ENCODE measurements at regions not wholly inside any gene's neighbourhood (a gene's known extent, or its start where the extent isn't known, plus 50 kb on each side); places are given as distances from the start of the nearest gene placed in this dataset.

DNA sequence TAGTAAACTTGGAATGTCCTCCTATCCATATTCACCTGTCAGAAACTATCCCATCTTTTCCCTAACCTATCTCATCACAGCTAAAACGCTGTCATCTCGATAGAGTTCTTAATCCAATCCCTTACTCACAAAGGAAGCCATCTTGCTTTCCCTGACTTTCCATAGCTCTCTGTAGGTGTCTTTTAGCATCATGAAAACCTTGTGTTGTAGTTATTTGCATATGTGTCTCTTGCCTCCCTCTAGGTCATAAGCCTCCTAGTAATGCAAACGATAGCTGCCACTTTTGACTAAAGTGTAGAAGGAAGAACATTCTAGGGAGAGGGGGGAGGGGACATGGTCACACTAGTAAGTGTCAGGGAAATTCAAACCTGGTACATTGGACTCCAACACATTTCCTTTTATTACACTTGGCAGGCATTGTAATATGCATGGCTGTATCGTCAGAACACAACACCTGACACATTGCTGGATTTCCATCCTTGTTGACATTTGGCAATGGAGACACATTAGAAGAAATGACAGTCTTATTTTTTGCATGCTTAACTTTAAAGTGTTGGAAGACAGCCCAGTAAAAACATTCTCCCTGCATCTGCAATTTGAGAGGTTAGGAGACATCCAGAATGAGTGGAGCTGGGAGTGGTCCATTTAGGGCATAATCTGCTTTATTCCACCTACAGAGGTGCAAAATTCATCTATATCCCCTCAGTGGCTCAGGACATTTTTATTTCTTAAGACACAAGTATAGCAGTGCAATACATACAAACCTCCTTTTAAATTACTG lies 283.4 kb downstream of the HAO1 start:
- CTCF ChIA-PET, result interaction anchor here (0.6 kb wide), 1 partner anchor 1195 kb away, joined by 3 read pairs; no protein-coding TSS in a partner anchor
- H3K4me1 Mint-ChIP-seq, result no peaks in the 10 kb centered on the region
- POLR2A ChIA-PET, result no interaction called here

DNA sequence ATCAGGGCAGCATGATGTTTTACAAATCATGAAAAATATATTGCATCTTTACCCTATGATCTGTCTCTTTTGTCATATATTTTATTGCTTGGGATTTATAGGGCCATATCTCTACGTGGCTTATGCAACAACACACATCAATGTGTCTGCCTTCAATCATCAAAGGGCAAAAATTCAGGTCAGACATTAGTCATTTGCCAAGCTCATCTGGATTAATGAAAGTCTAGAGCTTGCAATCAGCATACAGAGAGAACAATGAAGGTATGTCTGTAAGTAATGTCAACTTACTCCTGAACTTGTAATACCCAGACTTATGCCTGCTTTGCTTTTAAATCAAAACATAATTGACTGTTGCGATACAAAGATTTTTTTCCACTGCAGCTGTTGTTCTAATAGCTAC lies 282.7 kb downstream of the HAO1 start:
- ChIA-PET CTCF (no interaction called here), POLR2A (no interaction called here)
- Mint-ChIP-seq H3K27me3 (no peaks in the 10 kb centered on the region), H3K4me3 (no peak overlapping the region), H3K4me1 (no peaks in the 10 kb centered on the region), H3K9me3 (no peaks in the 10 kb centered on the region), H3K27ac (no peak overlapping the region), H3K36me3 (ENCODE audit: low read depth) (no peaks in the 10 kb centered on the region)
- DNase-seq, result no peak

More for the DNA sequence above, 283.4 kb downstream of the HAO1 start:
- DNase-seq, result no peak
- Mint-ChIP-seq H3K27me3 (no peaks in the 10 kb centered on the region), H3K9me3 (no peaks in the 10 kb centered on the region), H3K4me3 (no peak overlapping the region), H3K36me3 (ENCODE audit: low read depth) (no peaks in the 10 kb centered on the region), H3K27ac (no peak overlapping the region)

DNA sequence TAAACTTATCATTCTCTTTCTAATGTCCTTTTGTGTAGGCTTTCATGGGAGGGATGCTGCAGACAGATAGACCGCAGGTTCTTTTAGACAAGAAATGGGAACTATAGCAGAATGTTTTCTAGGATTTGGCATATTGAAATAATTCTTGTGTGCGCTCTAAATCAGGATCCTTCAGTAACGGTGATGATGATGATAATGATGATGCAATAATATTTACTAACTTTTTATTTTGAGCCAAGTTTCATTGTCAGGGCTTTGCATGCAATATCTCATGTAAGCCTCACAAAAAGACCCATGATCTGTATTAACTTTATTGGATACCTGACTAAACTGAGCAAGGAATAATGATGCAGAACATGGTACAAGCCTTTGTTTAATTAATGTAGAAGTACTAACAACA lies 280.1 kb downstream of the HAO1 start:
- no peak for DNase-seq
- no peaks in the 10 kb centered on the region for H3K4me1 Mint-ChIP-seq
- H3K27ac Mint-ChIP-seq, result no peak overlapping the region
- H3K4me3 Mint-ChIP-seq, result no peak overlapping the region
- H3K9me3 Mint-ChIP-seq, result peaks cover 6% of the 10 kb centered on the region
- ChIA-PET POLR2A (no interaction called here), CTCF (no interaction called here)
- H3K36me3 Mint-ChIP-seq (ENCODE audit: low read depth), result no peaks in the 10 kb centered on the region
- no peaks in the 10 kb centered on the region for H3K27me3 Mint-ChIP-seq

- POLR2A ChIA-PET, result no interaction called here
- CTCF ChIA-PET, result no interaction called here
- Mint-ChIP-seq H3K36me3 (ENCODE audit: low read depth) (no peaks in the 10 kb centered on the region), H3K4me1 (no peaks in the 10 kb centered on the region), H3K9me3 (peaks cover 12% of the 10 kb centered on the region), H3K27me3 (no peaks in the 10 kb centered on the region), H3K27ac (no peak overlapping the region), H3K4me3 (no peak overlapping the region)
- DNase-seq, result no peak
Observed at GRCh38 chr20:7665376-7665775, 274.9 kb downstream of the HAO1 start.

DNA sequence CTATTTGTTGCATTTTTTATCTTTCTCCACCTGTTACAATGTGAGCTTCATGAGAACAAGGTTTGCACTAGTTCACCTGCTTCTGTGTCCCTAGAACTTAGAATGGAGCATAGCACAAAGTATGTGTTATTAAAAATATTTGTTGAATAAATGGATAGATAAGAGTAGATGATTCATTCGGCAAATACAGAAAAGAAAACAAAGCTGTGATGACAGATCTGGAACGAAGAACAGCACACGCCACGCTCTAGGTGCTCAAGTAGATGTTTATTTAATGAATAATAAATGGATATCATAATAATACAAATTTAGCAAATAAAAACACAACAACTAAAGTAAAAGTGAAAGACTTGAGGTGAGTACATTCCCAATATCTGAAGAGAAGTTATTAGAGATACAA lies 273.1 kb downstream of the HAO1 start:
- no peaks in the 10 kb centered on the region for H3K36me3 Mint-ChIP-seq (ENCODE audit: low read depth)
- CTCF ChIA-PET, result no interaction called here
- DNase-seq, result no peak
- no peak overlapping the region for H3K27ac Mint-ChIP-seq
- H3K9me3 Mint-ChIP-seq, result peaks cover 12% of the 10 kb centered on the region
- POLR2A ChIA-PET, result no interaction called here
- no peaks in the 10 kb centered on the region for H3K27me3 Mint-ChIP-seq
- no peak overlapping the region for H3K4me3 Mint-ChIP-seq
- no peaks in the 10 kb centered on the region for H3K4me1 Mint-ChIP-seq

DNA sequence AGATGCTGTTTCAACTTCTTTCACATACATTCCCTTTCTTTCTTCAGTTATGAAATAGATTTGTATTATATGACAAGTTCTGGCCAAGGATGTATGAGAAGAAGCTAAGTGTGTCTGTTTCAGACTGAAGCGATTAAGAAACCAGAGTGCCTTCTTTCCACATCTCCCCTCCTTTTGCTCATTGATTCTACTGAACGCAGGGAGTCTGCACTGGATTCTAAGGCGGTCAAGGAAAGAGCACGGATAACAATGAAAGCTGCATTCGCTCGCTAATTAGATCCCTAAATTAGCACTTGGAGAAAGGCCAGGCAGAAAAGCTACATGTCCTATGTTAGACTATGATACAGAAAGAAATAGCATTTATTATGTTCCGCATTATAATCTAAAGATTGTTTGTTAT lies 267.7 kb downstream of the HAO1 start:
- no peaks in the 10 kb centered on the region for H3K4me1 Mint-ChIP-seq
- H3K27ac Mint-ChIP-seq, result no peak overlapping the region
- no peak for DNase-seq
- no peaks in the 10 kb centered on the region for H3K36me3 Mint-ChIP-seq (ENCODE audit: low read depth)
- ChIA-PET CTCF (no interaction called here), POLR2A (no interaction called here)
- no peaks in the 10 kb centered on the region for H3K27me3 Mint-ChIP-seq
- H3K9me3 Mint-ChIP-seq, result no peaks in the 10 kb centered on the region
- H3K4me3 Mint-ChIP-seq, result no peak overlapping the region

DNA sequence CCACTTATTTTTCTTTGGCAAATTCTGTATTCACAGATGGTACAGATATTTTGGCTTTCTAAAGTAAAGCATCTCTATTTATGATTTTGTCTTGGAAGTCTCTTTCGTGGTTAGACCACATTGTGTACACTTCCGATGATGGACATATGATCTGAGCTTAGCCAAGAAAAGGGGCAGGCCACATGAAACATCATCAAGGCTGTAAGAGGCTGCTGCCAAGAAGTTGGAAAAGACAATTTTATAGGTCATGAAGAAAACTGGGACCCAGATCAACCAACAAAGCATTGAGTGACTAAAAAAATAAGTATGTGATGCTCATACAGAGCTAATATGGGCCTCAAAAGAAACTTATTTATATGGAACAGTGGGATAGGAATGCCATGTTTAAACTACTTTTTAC lies 266.4 kb downstream of the HAO1 start:
- H3K27ac Mint-ChIP-seq, result no peak overlapping the region
- CTCF ChIA-PET, result no interaction called here
- POLR2A ChIA-PET, result no interaction called here
- H3K27me3 Mint-ChIP-seq, result no peaks in the 10 kb centered on the region
- H3K9me3 Mint-ChIP-seq, result no peaks in the 10 kb centered on the region
- H3K4me3 Mint-ChIP-seq, result no peak overlapping the region
- no peak for DNase-seq
- H3K36me3 Mint-ChIP-seq (ENCODE audit: low read depth), result no peaks in the 10 kb centered on the region
- no peaks in the 10 kb centered on the region for H3K4me1 Mint-ChIP-seq

- CTCF ChIA-PET, result interaction anchor here (0.5 kb wide), 1 partner anchor 38 kb away, joined by 3 read pairs; no protein-coding TSS in a partner anchor
- no peaks in the 10 kb centered on the region for H3K4me1 Mint-ChIP-seq
- H3K36me3 Mint-ChIP-seq (ENCODE audit: low read depth), result no peaks in the 10 kb centered on the region
- no peaks in the 10 kb centered on the region for H3K9me3 Mint-ChIP-seq
- H3K4me3 Mint-ChIP-seq, result no peak overlapping the region
- POLR2A ChIA-PET, result no interaction called here
- H3K27ac Mint-ChIP-seq, result no peak overlapping the region
- DNase-seq, result no peak
- no peaks in the 10 kb centered on the region for H3K27me3 Mint-ChIP-seq
Observed at GRCh38 chr20:7682916-7683315, 257.3 kb downstream of the HAO1 start.

- Mint-ChIP-seq H3K27ac (no peak overlapping the region), H3K9me3 (peaks cover 6% of the 10 kb centered on the region), H3K27me3 (no peaks in the 10 kb centered on the region), H3K36me3 (ENCODE audit: low read depth) (no peaks in the 10 kb centered on the region), H3K4me3 (no peak overlapping the region), H3K4me1 (no peaks in the 10 kb centered on the region)
- no peak for DNase-seq
- ChIA-PET CTCF (no interaction called here), POLR2A (no interaction called here)
Observed at GRCh38 chr20:7687065-7687464, 253.2 kb downstream of the HAO1 start.

- POLR2A ChIA-PET, result no interaction called here
- Mint-ChIP-seq H3K4me3 (no peak overlapping the region), H3K36me3 (ENCODE audit: low read depth) (no peaks in the 10 kb centered on the region), H3K9me3 (peaks cover 6% of the 10 kb centered on the region), H3K4me1 (no peaks in the 10 kb centered on the region), H3K27ac (no peak overlapping the region), H3K27me3 (no peaks in the 10 kb centered on the region)
- CTCF ChIA-PET, result no interaction called here
- no peak for DNase-seq
Observed at GRCh38 chr20:7689151-7689550, 251.1 kb downstream of the HAO1 start.

DNA sequence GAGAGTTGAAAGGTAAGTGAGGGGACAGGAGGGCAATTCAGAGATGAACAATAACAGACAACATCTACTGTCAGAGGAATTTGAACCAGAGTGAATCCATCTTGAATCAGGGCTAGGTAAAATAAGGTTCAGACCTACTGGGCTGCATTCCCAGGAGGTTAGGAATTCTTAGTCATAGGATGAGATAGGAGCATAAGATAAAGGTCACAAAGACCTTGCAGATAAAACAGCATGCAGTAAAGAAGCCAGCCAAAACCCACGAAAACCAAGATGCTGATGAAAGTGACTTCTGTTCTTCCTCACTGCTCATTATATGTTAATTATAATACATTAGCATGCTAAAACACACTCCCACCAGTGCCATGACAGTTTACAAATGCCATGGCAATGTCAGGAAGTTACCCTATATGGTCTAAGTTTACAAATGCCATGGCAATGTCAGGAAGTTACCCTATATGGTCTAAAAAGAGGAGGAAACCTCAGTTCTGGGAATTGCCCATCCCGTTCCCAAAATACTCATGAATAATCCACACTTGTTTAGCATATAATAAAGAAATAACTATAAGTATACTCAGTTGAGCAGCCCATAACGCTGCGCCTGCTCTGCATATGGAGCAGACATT lies 248.5 kb downstream of the HAO1 start:
- H3K36me3 Mint-ChIP-seq (ENCODE audit: low read depth), result no peaks in the 10 kb centered on the region
- H3K27me3 Mint-ChIP-seq, result no peaks in the 10 kb centered on the region
- no peak for DNase-seq
- H3K4me1 Mint-ChIP-seq, result no peaks in the 10 kb centered on the region
- H3K27ac Mint-ChIP-seq, result no peak overlapping the region
- H3K9me3 Mint-ChIP-seq, result peaks cover 6% of the 10 kb centered on the region
- ChIA-PET CTCF (no interaction called here), POLR2A (no interaction called here)
- H3K4me3 Mint-ChIP-seq, result no peak overlapping the region

- no peak overlapping the region for H3K27ac Mint-ChIP-seq
- POLR2A ChIA-PET, result no interaction called here
- H3K27me3 Mint-ChIP-seq, result no peaks in the 10 kb centered on the region
- CTCF ChIA-PET, result no interaction called here
- no peak for DNase-seq
- H3K4me3 Mint-ChIP-seq, result no peak overlapping the region
- H3K9me3 Mint-ChIP-seq, result peaks cover 8% of the 10 kb centered on the region
- H3K4me1 Mint-ChIP-seq, result no peaks in the 10 kb centered on the region
- no peaks in the 10 kb centered on the region for H3K36me3 Mint-ChIP-seq (ENCODE audit: low read depth)
Observed at GRCh38 chr20:7692478-7692877, 247.8 kb downstream of the HAO1 start.

- DNase-seq, result no peak
- H3K27me3 Mint-ChIP-seq, result no peaks in the 10 kb centered on the region
- no peak overlapping the region for H3K4me3 Mint-ChIP-seq
- no peaks in the 10 kb centered on the region for H3K36me3 Mint-ChIP-seq (ENCODE audit: low read depth)
- H3K9me3 Mint-ChIP-seq, result peaks cover 5% of the 10 kb centered on the region
- no peak overlapping the region for H3K27ac Mint-ChIP-seq
- no peaks in the 10 kb centered on the region for H3K4me1 Mint-ChIP-seq
- CTCF ChIA-PET, result no interaction called here
- POLR2A ChIA-PET, result no interaction called here
Observed at GRCh38 chr20:7693761-7694160, 246.5 kb downstream of the HAO1 start.

DNA sequence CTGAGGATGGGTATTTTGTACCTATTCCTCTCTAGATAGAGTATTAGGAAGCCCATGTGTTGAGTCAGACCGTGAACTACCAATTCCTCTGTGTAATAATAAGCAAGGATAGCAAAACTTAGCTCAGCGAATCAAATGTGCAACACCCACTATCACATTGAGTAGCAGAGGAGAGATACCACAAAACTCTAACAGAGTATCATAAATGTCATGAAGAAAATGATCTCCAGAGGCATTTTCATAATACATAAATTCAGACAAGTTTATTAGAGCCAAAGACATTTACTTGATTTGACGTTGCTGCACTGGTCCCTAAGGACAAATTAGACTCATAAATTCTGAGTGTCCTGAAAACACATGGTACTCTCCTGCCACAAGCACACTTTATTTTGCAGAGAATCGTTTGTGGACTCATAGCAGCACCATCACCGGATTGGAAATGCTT lies 245.2 kb downstream of the HAO1 start:
- no peaks in the 10 kb centered on the region for H3K4me1 Mint-ChIP-seq
- no peak overlapping the region for H3K4me3 Mint-ChIP-seq
- no peaks in the 10 kb centered on the region for H3K27me3 Mint-ChIP-seq
- no peak overlapping the region for H3K27ac Mint-ChIP-seq
- no peak for DNase-seq
- ChIA-PET CTCF (no interaction called here), POLR2A (no interaction called here)
- no peaks in the 10 kb centered on the region for H3K36me3 Mint-ChIP-seq (ENCODE audit: low read depth)
- peaks cover 5% of the 10 kb centered on the region for H3K9me3 Mint-ChIP-seq

Measured in activated CD4-positive, alpha-beta memory T cell treated with anti-CD3 and anti-CD28 coated beads, Interleukin-2, amount 10 ng/mL, durations not matched to agents 7 days and 5 days (primary cell).